GM23248 (cell line): ENCODE measurements at regions not wholly inside any gene's neighbourhood (a gene's known extent, or its start where the extent isn't known, plus 50 kb on each side); places are given as distances from the start of the nearest gene placed in this dataset.

Source experiments
- DNase-seq: peaks from one replicate; pipeline ENCODE4 v3.0.0-alpha.2; 2015
- H2AFZ ChIP-seq: fragments of 200-600 bp; sonication (generic); 2 replicates; pipeline ENCODE4 v1.6.1; 2016; ENCODE audit warnings: antibody characterized with exemption
- H3F3A ChIP-seq: fragments of 200-600 bp; sonication (generic); 2 replicates; pipeline ENCODE4 v1.6.1; 2016; ENCODE audit warnings: mild to moderate bottlenecking, antibody characterized with exemption, mixed run types; ENCODE audit not compliant: insufficient read depth
- H3K27ac ChIP-seq: fragments of 200-600 bp; sonication (generic); 2 replicates; pipeline ENCODE4 v1.5.1; 2016; ENCODE audit warnings: mild to moderate bottlenecking
- H3K27me3 ChIP-seq: fragments of 200-600 bp; sonication (generic); replicated peaks from 2 replicates; pipeline ENCODE4 v1.6.1; 2016; ENCODE audit warnings: mild to moderate bottlenecking; ENCODE audit not compliant: insufficient read depth
- H3K36me3 ChIP-seq: fragments of 200-600 bp; sonication (generic); 2 replicates; pipeline ENCODE4 v1.6.1; 2016; ENCODE audit warnings: low read depth, mild to moderate bottlenecking
- H3K4me1 ChIP-seq: fragments of 200-600 bp; sonication (generic); 2 replicates; pipeline ENCODE4 v1.6.1; 2016; ENCODE audit warnings: mild to moderate bottlenecking; ENCODE audit not compliant: insufficient read depth
- H3K4me2 ChIP-seq: fragments of 200-600 bp; sonication (generic); one replicate; pipeline ENCODE4 v1.6.1; 2016; ENCODE audit warnings: mild to moderate bottlenecking; ENCODE audit not compliant: unreplicated experiment
- H3K4me3 ChIP-seq: fragments of 200-600 bp; sonication (generic); 2 replicates; pipeline ENCODE4 v1.5.1; 2016; ENCODE audit warnings: mild to moderate bottlenecking
- H3K79me2 ChIP-seq: fragments of 200-600 bp; sonication (generic); 2 replicates; pipeline ENCODE4 v1.6.1; 2016; ENCODE audit warnings: mild to moderate bottlenecking; ENCODE audit not compliant: insufficient read depth
- H3K9ac ChIP-seq: fragments of 200-600 bp; sonication (generic); 2 replicates; pipeline ENCODE4 v1.6.1; 2016; ENCODE audit warnings: mild to moderate bottlenecking
- H3K9me2 ChIP-seq: fragments of 200-600 bp; sonication (generic); 2 replicates; pipeline ENCODE4 v1.6.1; 2016; ENCODE audit warnings: mixed run types, mild to moderate bottlenecking, moderate library complexity; ENCODE audit not compliant: insufficient read depth
- H3K9me3 ChIP-seq: fragments of 200-600 bp; sonication (generic); one replicate; pipeline ENCODE4 v1.6.1; 2017; ENCODE audit warnings: low read depth
- H4K20me1 ChIP-seq: fragments of 200-600 bp; sonication (generic); 2 replicates; pipeline ENCODE4 v1.6.0; 2016; ENCODE audit not compliant: insufficient read depth
- EZH2 ChIP-seq: fragments of 200-600 bp; sonication (generic); IDR thresholded peaks from 2 replicates; pipeline ENCODE4 v1.6.1; 2018; ENCODE audit warnings: antibody characterized with exemption, mild to moderate bottlenecking; ENCODE audit not compliant: insufficient read depth, poor library complexity, severe bottlenecking
- EZH2phosphoT487 ChIP-seq: fragments of 200-600 bp; sonication (generic); IDR thresholded peaks from 2 replicates; pipeline ENCODE4 v1.6.1; 2018; ENCODE audit warnings: antibody characterized with exemption, moderate library complexity, mild to moderate bottlenecking, low read depth; ENCODE audit not compliant: insufficient read depth
- WGBS, 2 experiments: methylation state at CpG; one replicate each; pipeline ENCODE4 v1.1.6; 2015 to 2017; ENCODE audit warnings: low lambda C conversion rate in 2 of 2, low coverage in 1 of 2; ENCODE audit errors: missing lambda C conversion rate in 2 of 2; 5-methylcytosine and 5-hydroxymethylcytosine counted together
- in situ Hi-C: fragments of 300-500 bp; cut with MboI; formaldehyde crosslinking; loops from 2 replicates; pipeline ENCODE4 v1.15.0; 2020

- Histone ChIP-seq H3K27me3 (no peaks in the 10 kb centered on the region), H4K20me1 (no peaks in the 10 kb centered on the region), H3K27ac (no peak overlapping the region), H3K9me3 (no peaks in the 10 kb centered on the region), H3F3A (no peaks in the 10 kb centered on the region), H3K9me2 (no peaks in the 10 kb centered on the region), H3K4me1 (no peaks in the 10 kb centered on the region), H3K79me2 (no peaks in the 10 kb centered on the region), H3K9ac (no peak overlapping the region), H3K4me2 (no peak overlapping the region), H3K4me3 (no peak overlapping the region), H3K36me3 (no peaks in the 10 kb centered on the region), H2AFZ (no peak overlapping the region)
- DNase-seq: no peak
- WGBS, 2 experiments: 19 to 21% methylated on average over 3 of the region's 3 CpGs
- in situ Hi-C loops: no loop called here
- no peak for TF ChIP-seq EZH2phosphoT487
- no peak for TF ChIP-seq EZH2
These were observed 354.5 kb upstream of the VWC2 start for GRCh38 chr7:49418963-49419362.

- Histone ChIP-seq H3K79me2 (no peaks in the 10 kb centered on the region), H3K27me3 (no peaks in the 10 kb centered on the region), H3K9me2 (no peaks in the 10 kb centered on the region), H3K36me3 (no peaks in the 10 kb centered on the region), H3K4me3 (no peak overlapping the region), H2AFZ (no peak overlapping the region), H3F3A (no peaks in the 10 kb centered on the region), H3K4me2 (no peak overlapping the region), H3K4me1 (no peaks in the 10 kb centered on the region), H3K9me3 (no peaks in the 10 kb centered on the region), H3K27ac (no peak overlapping the region), H4K20me1 (no peaks in the 10 kb centered on the region), H3K9ac (no peak overlapping the region)
- in situ Hi-C loops: no loop called here
- DNase-seq: no peak
- TF ChIP-seq EZH2phosphoT487: no peak
- TF ChIP-seq EZH2: no peak
These were observed 350.9 kb upstream of the VWC2 start for GRCh38 chr7:49422564-49422963.

- no peak overlapping the region for H3K4me2 ChIP-seq
- no peaks in the 10 kb centered on the region for H3F3A ChIP-seq
- TF ChIP-seq EZH2 (no peak), EZH2phosphoT487 (no peak)
- no peaks in the 10 kb centered on the region for H3K79me2 ChIP-seq
- H3K27ac ChIP-seq: no peak overlapping the region
- H3K36me3 ChIP-seq: no peaks in the 10 kb centered on the region
- H3K27me3 ChIP-seq: no peaks in the 10 kb centered on the region
- H3K9me2 ChIP-seq: no peaks in the 10 kb centered on the region
- H3K9me3 ChIP-seq: no peaks in the 10 kb centered on the region
- H3K9ac ChIP-seq: no peak overlapping the region
- H2AFZ ChIP-seq: no peak overlapping the region
- no peaks in the 10 kb centered on the region for H3K4me1 ChIP-seq
- no peak overlapping the region for H3K4me3 ChIP-seq
- no peak for DNase-seq
- in situ Hi-C loops: no loop called here
- H4K20me1 ChIP-seq: no peaks in the 10 kb centered on the region
These were observed 349.3 kb upstream of the VWC2 start for GRCh38 chr7:49424109-49424508.

GRCh38 chr7:49425277-49425818 lies 348.1 kb upstream of the VWC2 start:
- Histone ChIP-seq H3K9me3 (no peaks in the 10 kb centered on the region), H3K27ac (no peak overlapping the region), H3K79me2 (no peaks in the 10 kb centered on the region), H3K9me2 (no peaks in the 10 kb centered on the region), H3K4me3 (no peak overlapping the region), H3K4me1 (no peaks in the 10 kb centered on the region), H3F3A (no peaks in the 10 kb centered on the region), H3K36me3 (no peaks in the 10 kb centered on the region), H3K4me2 (no peak overlapping the region), H3K27me3 (no peaks in the 10 kb centered on the region), H2AFZ (no peak overlapping the region), H4K20me1 (no peaks in the 10 kb centered on the region), H3K9ac (no peak overlapping the region)
- no peak for DNase-seq
- 4 to 15% methylated on average over 5 of the region's 5 CpGs for WGBS, 2 experiments
- in situ Hi-C loops: no loop called here
- no peak for TF ChIP-seq EZH2phosphoT487
- no peak for TF ChIP-seq EZH2

- H4K20me1 ChIP-seq: no peaks in the 10 kb centered on the region
- no peaks in the 10 kb centered on the region for H3K4me1 ChIP-seq
- H3K36me3 ChIP-seq: no peaks in the 10 kb centered on the region
- H3K4me3 ChIP-seq: no peak overlapping the region
- 45 to 49% methylated on average over 4 of the region's 4 CpGs for WGBS, 2 experiments
- H2AFZ ChIP-seq: no peak overlapping the region
- no peak overlapping the region for H3K27ac ChIP-seq
- TF ChIP-seq EZH2phosphoT487 (no peak), EZH2 (no peak)
- no peak overlapping the region for H3K4me2 ChIP-seq
- no peaks in the 10 kb centered on the region for H3K27me3 ChIP-seq
- no peaks in the 10 kb centered on the region for H3K9me2 ChIP-seq
- no peaks in the 10 kb centered on the region for H3K9me3 ChIP-seq
- in situ Hi-C loops: no loop called here
- no peak overlapping the region for H3K9ac ChIP-seq
- H3F3A ChIP-seq: no peaks in the 10 kb centered on the region
- H3K79me2 ChIP-seq: no peaks in the 10 kb centered on the region
- DNase-seq: no peak
These were observed 341.2 kb upstream of the VWC2 start for GRCh38 chr7:49432254-49432653.
